DND-41 (cell line): ENCODE measurements at regions not wholly inside any gene's neighbourhood (a gene's known extent, or its start where the extent isn't known, plus 50 kb on each side); places are given as distances from the start of the nearest gene placed in this dataset.

ENCODE experiments used
- ATAC-seq: fragments of 200-7000 bp; cut with Tn5 transposase; 3 replicates; pipeline ENCODE4 v1.9.1; 2021; ENCODE audit warnings: low read depth; ENCODE audit not compliant: insufficient read depth
- DNase-seq: peaks from one replicate; pipeline ENCODE4 v3.0.0-alpha.2; 2020
- H2AFZ ChIP-seq: 2 replicates; pipeline ENCODE4 v1.6.0; 2012; ENCODE audit warnings: low read depth, low read length
- H3K27ac ChIP-seq: 2 replicates; pipeline ENCODE4 v1.5.1; 2012; ENCODE audit warnings: low read length, inconsistent platforms
- H3K27me3 ChIP-seq: fragments of 200-600 bp; sonication (generic); 2 replicates; pipeline ENCODE4 v1.6.0; 2012; ENCODE audit warnings: low read length, mild to moderate bottlenecking, inconsistent platforms; ENCODE audit not compliant: insufficient read depth, poor library complexity
- H3K36me3 ChIP-seq: 2 replicates; pipeline ENCODE4 v1.5.1; 2012; ENCODE audit warnings: low read length, inconsistent platforms; ENCODE audit not compliant: insufficient read depth
- H3K4me1 ChIP-seq: 2 replicates; pipeline ENCODE4 v1.5.1; 2012; ENCODE audit warnings: mild to moderate bottlenecking, low read length; ENCODE audit not compliant: insufficient read depth
- H3K4me2 ChIP-seq: 2 replicates; pipeline ENCODE4 v1.6.0; 2012; ENCODE audit warnings: mild to moderate bottlenecking, moderate library complexity, low read length, inconsistent platforms; ENCODE audit not compliant: insufficient read depth
- H3K4me3 ChIP-seq, 2 experiments: fragments of 200-600 bp in 1 of 2; shearing (Covaris generic) in 1 of 2; 2 replicates each; pipeline ENCODE4 v1.5.1; 2012 to 2016; ENCODE audit warnings: inconsistent platforms in 2 of 2, low read length in 2 of 2, mild to moderate bottlenecking in 2 of 2, low read depth in 1 of 2, moderate library complexity in 1 of 2
- H3K79me2 ChIP-seq: 2 replicates; pipeline ENCODE4 v1.6.0; 2012; ENCODE audit warnings: low read length, inconsistent platforms; ENCODE audit not compliant: insufficient read depth
- H3K9ac ChIP-seq: 2 replicates; pipeline ENCODE4 v1.6.0; 2012; ENCODE audit warnings: low read depth, mild to moderate bottlenecking, inconsistent platforms, low read length, moderate library complexity
- H3K9me3 ChIP-seq: 2 replicates; pipeline ENCODE4 v1.5.1; 2012; ENCODE audit warnings: low read length, moderate library complexity, mild to moderate bottlenecking, inconsistent platforms; ENCODE audit not compliant: insufficient read depth, severe bottlenecking
- H4K20me1 ChIP-seq: 2 replicates; pipeline ENCODE4 v1.6.0; 2012; ENCODE audit warnings: low read length; ENCODE audit not compliant: insufficient read depth
- EZH2 ChIP-seq: IDR thresholded peaks from 3 replicates; pipeline ENCODE4 v1.6.1; 2012; ENCODE audit warnings: borderline replicate concordance, low read depth, mild to moderate bottlenecking, moderate library complexity, low read length, inconsistent platforms; ENCODE audit not compliant: severe bottlenecking
- TF ChIP-seq, protein P1 (sequence below): IDR thresholded peaks from 2 replicates; pipeline ENCODE4 v1.5.1; 2012; ENCODE audit warnings: borderline replicate concordance, low read length, moderate library complexity, mild to moderate bottlenecking; ENCODE audit not compliant: poor library complexity, severe bottlenecking; ENCODE audit errors: extremely low read depth

DNA sequence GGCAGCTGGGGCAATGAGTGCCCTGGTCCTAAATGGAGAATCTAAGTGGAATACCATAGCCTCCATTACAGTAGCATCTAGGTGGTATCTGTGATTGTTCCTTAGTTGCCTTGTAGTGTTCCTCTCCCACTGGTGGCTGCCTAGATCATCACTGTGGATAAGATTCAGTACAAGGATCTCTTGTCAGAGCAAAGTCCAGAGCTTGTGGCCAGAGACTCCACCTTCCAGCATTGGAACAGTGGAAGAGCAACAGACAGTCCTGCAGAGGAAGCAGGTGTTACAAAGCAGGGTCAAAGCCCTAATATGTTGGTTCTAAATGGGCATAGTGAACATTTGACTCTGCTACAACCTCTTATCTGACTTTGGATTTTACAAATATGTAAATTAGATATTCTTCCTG, 194.1 kb upstream of the GRIK2 start:
- H3K4me3 ChIP-seq: no peak overlapping the region
- no peak overlapping the region for H2AFZ ChIP-seq
- no peak overlapping the region for H3K9ac ChIP-seq
- no peaks in the 10 kb centered on the region for H4K20me1 ChIP-seq
- H3K27me3 ChIP-seq: no peaks in the 10 kb centered on the region
- TF ChIP-seq, protein P1, sequence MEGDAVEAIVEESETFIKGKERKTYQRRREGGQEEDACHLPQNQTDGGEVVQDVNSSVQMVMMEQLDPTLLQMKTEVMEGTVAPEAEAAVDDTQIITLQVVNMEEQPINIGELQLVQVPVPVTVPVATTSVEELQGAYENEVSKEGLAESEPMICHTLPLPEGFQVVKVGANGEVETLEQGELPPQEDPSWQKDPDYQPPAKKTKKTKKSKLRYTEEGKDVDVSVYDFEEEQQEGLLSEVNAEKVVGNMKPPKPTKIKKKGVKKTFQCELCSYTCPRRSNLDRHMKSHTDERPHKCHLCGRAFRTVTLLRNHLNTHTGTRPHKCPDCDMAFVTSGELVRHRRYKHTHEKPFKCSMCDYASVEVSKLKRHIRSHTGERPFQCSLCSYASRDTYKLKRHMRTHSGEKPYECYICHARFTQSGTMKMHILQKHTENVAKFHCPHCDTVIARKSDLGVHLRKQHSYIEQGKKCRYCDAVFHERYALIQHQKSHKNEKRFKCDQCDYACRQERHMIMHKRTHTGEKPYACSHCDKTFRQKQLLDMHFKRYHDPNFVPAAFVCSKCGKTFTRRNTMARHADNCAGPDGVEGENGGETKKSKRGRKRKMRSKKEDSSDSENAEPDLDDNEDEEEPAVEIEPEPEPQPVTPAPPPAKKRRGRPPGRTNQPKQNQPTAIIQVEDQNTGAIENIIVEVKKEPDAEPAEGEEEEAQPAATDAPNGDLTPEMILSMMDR: no peak
- no peak for TF ChIP-seq EZH2
- H3K4me2 ChIP-seq: no peak overlapping the region
- ATAC-seq (no peak), DNase-seq (no peak)
- no peaks in the 10 kb centered on the region for H3K4me1 ChIP-seq
- H3K79me2 ChIP-seq: no peaks in the 10 kb centered on the region
- no peaks in the 10 kb centered on the region for H3K36me3 ChIP-seq
- no peaks in the 10 kb centered on the region for H3K9me3 ChIP-seq
- H3K27ac ChIP-seq: no peak overlapping the region

DNA sequence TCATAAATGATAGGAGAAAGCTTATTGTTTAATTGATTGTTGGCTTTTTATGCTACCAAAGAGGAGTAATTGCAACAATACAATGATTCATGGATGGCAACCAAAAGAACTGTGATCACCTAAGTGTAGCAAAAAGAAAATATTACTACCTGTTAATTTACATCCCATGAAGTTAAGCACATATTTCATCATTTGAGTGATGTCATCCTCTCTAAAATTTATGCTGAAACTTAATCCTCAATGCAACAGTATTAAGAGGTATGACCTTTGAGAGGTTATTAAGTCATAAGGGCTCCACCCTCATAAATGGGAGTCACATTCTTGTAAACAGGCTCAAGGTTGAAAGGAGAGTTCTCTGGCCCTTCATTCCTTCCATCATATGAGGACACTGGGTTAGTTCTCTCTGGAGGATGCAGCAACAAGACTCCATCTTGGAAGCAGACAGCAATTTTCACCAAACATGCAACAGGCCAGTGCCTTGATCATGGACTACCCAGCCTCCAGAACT, 190.6 kb upstream of the GRIK2 start:
- Histone ChIP-seq H2AFZ (no peak overlapping the region), H3K4me3 (no peak overlapping the region), H3K27me3 (no peaks in the 10 kb centered on the region), H3K4me2 (no peak overlapping the region), H3K27ac (no peak overlapping the region), H4K20me1 (no peaks in the 10 kb centered on the region), H3K4me1 (no peaks in the 10 kb centered on the region), H3K9me3 (no peaks in the 10 kb centered on the region), H3K9ac (no peak overlapping the region), H3K36me3 (no peaks in the 10 kb centered on the region), H3K79me2 (no peaks in the 10 kb centered on the region)
- DNase-seq (no peak), ATAC-seq (no peak)
- TF ChIP-seq EZH2: no peak
- TF ChIP-seq, protein P1: no peak

DNA sequence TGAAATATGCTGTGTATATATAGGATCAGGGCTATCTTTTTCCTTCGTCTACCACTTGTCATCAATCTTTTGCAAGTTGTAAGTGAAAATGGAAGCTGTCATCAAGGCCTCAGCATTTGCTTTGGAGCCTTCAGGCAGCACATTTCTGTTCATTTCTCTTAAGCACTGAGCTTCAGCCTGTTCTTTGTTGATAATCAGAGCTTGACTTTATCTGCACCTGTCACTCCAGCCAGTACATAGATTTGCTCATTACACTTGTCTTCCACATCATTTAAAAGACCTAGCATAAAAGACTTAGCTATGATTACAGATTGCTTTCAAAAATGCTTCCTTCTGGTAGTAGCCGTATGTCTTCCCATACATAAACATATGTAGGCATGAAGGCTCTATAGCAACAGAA, 189.8 kb upstream of the GRIK2 start:
- Histone ChIP-seq H3K9ac (no peak overlapping the region), H4K20me1 (no peaks in the 10 kb centered on the region), H2AFZ (no peak overlapping the region), H3K9me3 (no peaks in the 10 kb centered on the region), H3K79me2 (no peaks in the 10 kb centered on the region), H3K27ac (no peak overlapping the region), H3K36me3 (no peaks in the 10 kb centered on the region), H3K4me3 (no peak overlapping the region), H3K27me3 (no peaks in the 10 kb centered on the region), H3K4me2 (no peak overlapping the region), H3K4me1 (no peaks in the 10 kb centered on the region)
- DNase-seq (no peak), ATAC-seq (no peak)
- TF ChIP-seq EZH2: no peak
- TF ChIP-seq, protein P1: no peak

DNA sequence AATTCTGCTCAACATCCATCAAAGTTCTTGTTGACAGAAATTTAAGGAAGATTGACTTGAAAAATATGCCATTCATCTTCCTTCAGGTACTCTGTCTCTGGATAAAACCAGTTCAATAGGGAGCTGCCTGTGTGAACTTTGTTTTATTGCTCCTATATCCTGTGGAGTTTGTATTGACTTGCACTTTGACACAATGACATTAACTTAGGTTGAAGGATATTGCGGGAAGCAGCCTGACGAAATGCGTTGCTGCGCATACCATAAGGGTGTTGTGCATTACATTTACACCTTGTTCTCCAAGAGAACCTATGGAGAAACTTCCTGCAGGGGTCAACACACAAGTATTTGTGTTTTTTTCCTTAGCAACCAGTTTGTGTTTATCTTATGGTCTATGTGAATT, 185.4 kb upstream of the GRIK2 start:
- no peak overlapping the region for H2AFZ ChIP-seq
- ATAC-seq (no peak), DNase-seq (no peak)
- no peaks in the 10 kb centered on the region for H3K79me2 ChIP-seq
- no peaks in the 10 kb centered on the region for H3K9me3 ChIP-seq
- no peak overlapping the region for H3K27ac ChIP-seq
- no peak overlapping the region for H3K4me3 ChIP-seq
- H3K27me3 ChIP-seq: no peaks in the 10 kb centered on the region
- no peak for TF ChIP-seq EZH2
- TF ChIP-seq, protein P1: no peak
- no peaks in the 10 kb centered on the region for H3K36me3 ChIP-seq
- H4K20me1 ChIP-seq: no peaks in the 10 kb centered on the region
- no peaks in the 10 kb centered on the region for H3K4me1 ChIP-seq
- no peak overlapping the region for H3K4me2 ChIP-seq
- H3K9ac ChIP-seq: no peak overlapping the region
